ENCODE measurements at regions not wholly inside any gene's neighbourhood (a gene's known extent, or its start where the extent isn't known, plus 50 kb on each side); places are given as distances from the start of the nearest gene placed in this dataset.

DNA sequence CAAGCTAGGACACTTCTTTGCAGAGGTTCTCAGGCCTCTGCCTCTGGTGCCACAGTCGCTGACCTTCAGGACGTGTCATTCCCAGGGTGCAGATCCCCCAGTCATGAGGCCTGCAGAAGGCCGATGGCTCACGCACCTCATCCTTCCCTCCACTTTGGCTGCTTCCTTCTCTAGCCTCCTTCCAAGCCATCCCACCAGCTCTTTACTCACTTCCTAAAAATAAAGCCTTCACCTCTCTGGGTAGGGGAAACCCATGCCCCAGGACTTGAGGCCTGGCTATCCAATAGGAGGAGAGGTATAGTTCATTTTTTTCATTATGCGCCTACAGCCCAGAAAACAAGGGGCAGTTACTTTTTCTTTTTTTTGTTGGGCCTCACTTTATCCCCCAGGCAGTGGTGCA, 91.4 kb downstream of the B3GNT2 start:
- Histone ChIP-seq H3K36me3 (no peaks in the 10 kb centered on the region), H3K27ac (no peak overlapping the region), H3K4me3 (no peak overlapping the region), H3K9me3 (peaks cover 5 to 14% (median 11%) of the 10 kb centered on the region in 4 donors), H3K27me3 (no peaks in the 10 kb centered on the region), H3K4me1 (peaks cover 8 to 20% (median 13%) of the 10 kb centered on the region in 4 donors)
- intact Hi-C loops (cut with DNase I; ENCODE audit: low total_unique reads) = no loop called here
- DNase-seq = no peak
- TF ChIP-seq, protein P1, sequence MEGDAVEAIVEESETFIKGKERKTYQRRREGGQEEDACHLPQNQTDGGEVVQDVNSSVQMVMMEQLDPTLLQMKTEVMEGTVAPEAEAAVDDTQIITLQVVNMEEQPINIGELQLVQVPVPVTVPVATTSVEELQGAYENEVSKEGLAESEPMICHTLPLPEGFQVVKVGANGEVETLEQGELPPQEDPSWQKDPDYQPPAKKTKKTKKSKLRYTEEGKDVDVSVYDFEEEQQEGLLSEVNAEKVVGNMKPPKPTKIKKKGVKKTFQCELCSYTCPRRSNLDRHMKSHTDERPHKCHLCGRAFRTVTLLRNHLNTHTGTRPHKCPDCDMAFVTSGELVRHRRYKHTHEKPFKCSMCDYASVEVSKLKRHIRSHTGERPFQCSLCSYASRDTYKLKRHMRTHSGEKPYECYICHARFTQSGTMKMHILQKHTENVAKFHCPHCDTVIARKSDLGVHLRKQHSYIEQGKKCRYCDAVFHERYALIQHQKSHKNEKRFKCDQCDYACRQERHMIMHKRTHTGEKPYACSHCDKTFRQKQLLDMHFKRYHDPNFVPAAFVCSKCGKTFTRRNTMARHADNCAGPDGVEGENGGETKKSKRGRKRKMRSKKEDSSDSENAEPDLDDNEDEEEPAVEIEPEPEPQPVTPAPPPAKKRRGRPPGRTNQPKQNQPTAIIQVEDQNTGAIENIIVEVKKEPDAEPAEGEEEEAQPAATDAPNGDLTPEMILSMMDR (IDR thresholded peaks at IDR 0.05) = no peak
- TF ChIP-seq POLR2A (IDR thresholded peaks at IDR 0.05) = no peak
- TF ChIP-seq EP300 (IDR thresholded peaks at IDR 0.05) = no peak
- TF ChIP-seq POLR2AphosphoS5 (IDR thresholded peaks at IDR 0.05) = no peak
- 93 to 98% (median 95%) methylated on average over 5 of the region's 5 CpGs for WGBS, 5 donors

DNA sequence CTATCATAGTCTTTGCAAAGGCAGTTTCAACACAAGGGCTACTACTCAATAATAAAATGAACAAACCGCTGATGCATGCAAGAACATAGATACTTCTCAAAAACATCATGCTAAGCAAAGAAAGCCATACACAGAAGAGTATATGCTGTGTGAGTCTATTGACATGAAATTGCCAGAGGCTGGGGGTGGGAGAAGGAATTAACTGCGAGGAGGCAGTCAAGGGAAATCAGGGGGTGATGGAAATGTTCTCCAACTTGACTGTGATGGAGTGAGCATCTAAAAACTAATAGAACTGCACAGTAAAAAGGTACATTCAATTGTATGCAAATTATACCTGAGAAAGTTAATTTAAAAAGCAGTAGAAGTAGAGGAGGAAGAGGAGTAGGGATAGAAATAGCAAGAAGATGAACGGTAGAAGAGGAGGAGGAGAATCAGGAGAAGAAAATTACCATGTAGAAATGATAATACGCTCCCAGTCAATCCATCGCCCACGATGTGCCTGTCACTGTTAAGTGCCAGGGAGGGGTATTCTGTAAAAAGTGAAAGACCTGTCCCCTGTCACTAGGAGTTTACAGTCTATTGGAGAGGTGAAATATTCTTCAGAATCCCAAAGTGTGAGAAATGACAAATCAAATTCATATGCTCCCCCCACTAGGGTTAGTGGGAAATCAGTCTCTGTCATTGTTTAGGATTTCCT, 90.3 kb downstream of the B3GNT2 start:
- Histone ChIP-seq H3K36me3 (no peaks in the 10 kb centered on the region), H3K4me3 (no peak overlapping the region), H3K27ac (no peak overlapping the region), H3K9me3 (peaks cover 5 to 14% (median 11%) of the 10 kb centered on the region in 4 donors), H3K27me3 (no peaks in the 10 kb centered on the region), H3K4me1 (peaks cover under 1 to 10% (median 7%) of the 10 kb centered on the region in 4 donors)
- TF ChIP-seq POLR2AphosphoS5 (IDR thresholded peaks at IDR 0.05) (no peak), EP300 (IDR thresholded peaks at IDR 0.05) (no peak), POLR2A (IDR thresholded peaks at IDR 0.05) (no peak)
- TF ChIP-seq, protein P1 (IDR thresholded peaks at IDR 0.05) = no peak
- WGBS, 5 donors = 95 to 97% (median 97%) methylated on average over 6 of the region's 6 CpGs
- intact Hi-C loops (cut with DNase I; ENCODE audit: low total_unique reads) = no loop called here
- DNase-seq = no peak

DNA sequence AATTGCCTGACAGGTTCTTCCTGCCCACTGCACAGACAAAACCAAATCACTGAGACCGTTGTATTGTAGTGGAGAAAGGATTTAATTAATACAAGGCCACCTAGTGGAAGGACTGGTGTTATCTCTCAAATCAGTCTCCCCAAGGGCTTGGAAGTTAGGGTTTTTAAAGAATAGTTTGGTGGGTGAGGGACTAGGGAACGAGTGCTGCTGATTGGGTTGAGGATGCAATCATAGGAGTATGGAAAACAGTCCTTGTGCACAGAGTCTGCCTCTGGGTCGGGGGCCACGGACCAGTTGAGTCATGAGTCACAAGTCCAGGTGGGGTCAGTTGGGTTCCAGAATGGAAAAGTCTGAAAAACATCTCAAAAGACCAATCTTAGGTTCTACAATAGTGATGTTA, 89.1 kb downstream of the B3GNT2 start:
- TF ChIP-seq POLR2AphosphoS5 (IDR thresholded peaks at IDR 0.05) = no peak
- TF ChIP-seq POLR2A (IDR thresholded peaks at IDR 0.05) = no peak
- TF ChIP-seq, protein P1 (IDR thresholded peaks at IDR 0.05) = no peak
- no peak for TF ChIP-seq EP300 (IDR thresholded peaks at IDR 0.05)
- Histone ChIP-seq H3K9me3 (peaks cover 5 to 14% (median 11%) of the 10 kb centered on the region in 4 donors), H3K27ac (no peak overlapping the region), H3K36me3 (no peaks in the 10 kb centered on the region), H3K4me3 (no peak overlapping the region), H3K27me3 (no peaks in the 10 kb centered on the region), H3K4me1 (peaks cover 0 to 10% (median 7%) of the 10 kb centered on the region in 4 donors)
- intact Hi-C loops (cut with DNase I; ENCODE audit: low total_unique reads) = no loop called here
- WGBS, 5 donors = 78 to 89% (median 82%) methylated on average over 4 of the region's 4 CpGs
- no peak for DNase-seq

DNA sequence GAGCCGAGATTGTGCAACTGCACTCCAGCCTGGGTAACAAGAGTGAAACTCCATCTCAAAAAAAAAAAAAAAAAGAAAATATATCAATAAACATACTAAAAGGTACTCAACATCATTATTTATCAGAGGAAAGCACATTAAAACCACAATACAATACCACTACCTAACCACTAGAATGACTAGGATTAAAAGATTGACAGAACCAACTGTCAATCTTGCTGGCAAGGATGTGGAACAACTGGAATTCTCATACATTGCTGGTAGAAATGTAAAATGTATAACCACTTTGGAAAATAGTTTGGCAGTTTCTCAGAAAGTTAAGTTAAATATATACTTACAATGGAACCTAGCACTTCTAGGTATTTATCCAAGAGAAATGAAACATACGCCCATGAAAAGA, 88.6 kb downstream of the B3GNT2 start:
- WGBS, 5 donors = 91 to 100% (median 96%) methylated on average over 2 of the region's 2 CpGs
- Histone ChIP-seq H3K27me3 (no peaks in the 10 kb centered on the region), H3K4me3 (no peak overlapping the region), H3K36me3 (no peaks in the 10 kb centered on the region), H3K27ac (no peak overlapping the region), H3K9me3 (peaks cover 5 to 14% (median 11%) of the 10 kb centered on the region in 4 donors), H3K4me1 (peaks cover 0 to 10% (median 7%) of the 10 kb centered on the region in 4 donors)
- TF ChIP-seq, protein P1 (IDR thresholded peaks at IDR 0.05) = no peak
- TF ChIP-seq POLR2AphosphoS5 (IDR thresholded peaks at IDR 0.05) = no peak
- TF ChIP-seq POLR2A (IDR thresholded peaks at IDR 0.05) = no peak
- no peak for TF ChIP-seq EP300 (IDR thresholded peaks at IDR 0.05)
- no peak for DNase-seq
- intact Hi-C loops (cut with DNase I; ENCODE audit: low total_unique reads) = no loop called here

Measured in stomach (tissue), 8 donors.